Femur (tissue), 1 donor: ENCODE measurements at regions not wholly inside any gene's neighbourhood (a gene's known extent, or its start where the extent isn't known, plus 50 kb on each side); places are given as distances from the start of the nearest gene placed in this dataset.

Source experiments
- DNase-seq: peaks from one replicate; pipeline ENCODE4 v3.0.0-alpha.2; 2017

DNA sequence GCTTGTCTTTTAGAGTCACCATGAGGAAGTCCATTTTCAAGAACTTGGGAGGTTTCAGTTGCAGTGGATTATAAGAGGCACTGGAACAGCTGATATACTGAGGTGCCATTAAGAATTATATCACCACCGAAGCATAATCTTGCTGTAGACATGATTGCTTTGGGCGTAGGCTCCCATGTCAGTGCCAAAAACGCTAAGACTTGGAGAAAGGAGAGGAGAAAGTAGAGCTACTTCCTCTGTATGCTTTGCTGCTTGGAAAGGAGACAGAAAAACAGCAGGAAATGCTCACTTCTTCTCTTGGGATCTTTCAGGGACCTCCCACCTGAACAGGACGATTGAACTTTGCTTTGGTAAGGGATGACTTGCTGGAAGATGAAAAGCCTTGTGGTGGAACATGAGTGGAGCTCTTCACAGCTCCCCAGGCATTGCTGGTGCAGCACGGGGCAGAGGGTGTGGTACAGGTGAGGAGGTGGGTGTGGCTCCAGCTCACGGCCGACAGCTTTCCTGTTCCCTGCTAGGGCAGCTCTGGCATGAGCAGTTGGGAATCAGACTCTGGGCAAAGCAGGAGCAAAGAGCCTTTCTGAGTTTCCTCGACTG, 190.4 kb upstream of the JAG1 start:
- DNase-seq = peak; percentile 56

DNA sequence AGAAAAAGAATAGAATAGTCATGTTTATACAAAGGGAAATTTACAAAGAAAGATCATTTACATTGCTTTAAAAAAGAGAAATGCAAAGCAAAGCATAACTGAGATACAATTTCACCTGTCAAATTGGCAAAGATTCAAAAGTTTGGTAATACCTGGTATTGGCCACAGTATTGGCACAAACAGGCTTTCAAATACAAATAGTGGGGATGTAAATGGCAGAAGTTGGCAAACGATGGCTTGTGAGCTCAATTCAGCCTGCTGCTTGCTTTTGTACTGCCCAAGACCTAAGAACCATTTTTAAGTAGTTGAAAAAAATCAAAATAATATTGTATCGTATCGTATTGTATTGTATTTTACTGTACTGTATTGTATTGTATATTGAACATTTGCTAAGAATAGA, 194.5 kb upstream of the JAG1 start:
- no peak for DNase-seq

DNA sequence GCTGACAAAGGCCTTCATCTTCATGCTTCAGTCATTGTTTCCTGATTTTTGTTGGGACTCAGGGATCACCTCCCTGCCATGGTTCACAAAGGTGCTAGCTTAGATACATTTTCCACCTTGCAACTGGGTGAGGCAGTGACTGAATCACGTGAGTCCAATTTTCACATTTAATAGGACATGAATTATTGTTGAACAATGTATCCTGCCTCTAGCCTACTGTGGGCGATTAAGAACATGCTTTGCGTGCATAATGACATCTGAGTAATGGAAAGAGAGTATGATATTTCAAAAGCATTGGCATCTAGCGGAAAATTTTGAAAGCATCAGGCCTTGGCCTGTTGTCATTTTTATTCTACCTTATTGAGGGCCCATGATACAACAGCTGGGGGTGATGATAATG, 199.2 kb upstream of the JAG1 start:
- no peak for DNase-seq

DNA sequence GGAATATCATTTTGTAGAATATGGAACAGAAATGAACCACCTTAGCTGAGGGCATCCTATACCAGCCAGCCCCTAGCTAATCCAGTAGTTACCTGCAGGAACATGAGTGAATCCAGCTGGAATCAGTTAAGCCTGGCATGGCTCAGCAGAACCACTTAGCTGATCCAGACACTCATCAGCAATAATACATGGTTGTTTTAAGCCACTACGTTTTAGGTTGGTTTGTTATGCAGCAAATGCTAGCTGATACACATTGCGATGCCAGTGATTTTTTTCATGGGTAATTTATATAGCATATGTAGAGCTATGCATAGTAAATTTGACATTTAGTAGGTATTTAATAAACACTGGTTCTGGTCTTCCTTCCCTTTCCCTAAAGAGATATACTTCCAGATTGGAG, 201.9 kb upstream of the JAG1 start:
- no peak for DNase-seq

DNA sequence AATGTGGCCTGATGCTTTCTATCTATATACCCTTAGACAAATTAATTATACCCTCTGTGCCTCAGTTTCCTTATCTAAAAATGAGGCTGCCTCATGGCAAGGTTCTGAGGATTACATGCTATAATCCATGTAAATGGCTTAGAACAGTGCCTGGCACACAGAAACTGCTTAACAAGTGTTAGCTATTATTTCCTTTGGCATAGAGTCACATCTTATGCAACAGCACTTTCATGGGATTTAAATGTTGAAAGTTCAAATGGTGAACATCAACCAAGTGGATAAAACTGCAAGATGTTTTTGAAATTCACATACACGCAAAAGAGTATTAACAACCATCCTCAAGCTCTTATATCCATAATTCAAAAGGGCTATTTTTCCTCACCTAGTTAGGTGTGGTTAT, 202.8 kb upstream of the JAG1 start:
- no peak for DNase-seq

DNA sequence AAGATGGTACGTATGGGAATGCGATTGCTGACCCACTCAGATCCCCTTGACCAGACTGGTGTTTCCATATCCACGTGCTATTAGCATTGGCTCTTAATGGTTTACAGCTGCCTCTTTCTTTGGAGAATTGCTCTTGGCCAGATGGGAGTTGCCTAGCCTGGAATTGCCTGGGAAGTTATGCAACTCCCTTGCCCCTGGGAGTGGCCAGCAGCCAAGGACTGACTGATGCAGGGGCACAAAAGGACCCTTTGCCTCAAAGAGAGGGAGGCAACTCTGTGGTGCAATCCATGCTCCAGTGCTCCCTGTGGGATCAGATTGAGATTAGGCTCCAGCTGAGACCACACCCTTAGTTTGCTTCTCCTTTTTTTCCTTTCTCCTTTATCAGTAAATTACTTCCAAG, 203.5 kb upstream of the JAG1 start:
- DNase-seq = no peak

DNA sequence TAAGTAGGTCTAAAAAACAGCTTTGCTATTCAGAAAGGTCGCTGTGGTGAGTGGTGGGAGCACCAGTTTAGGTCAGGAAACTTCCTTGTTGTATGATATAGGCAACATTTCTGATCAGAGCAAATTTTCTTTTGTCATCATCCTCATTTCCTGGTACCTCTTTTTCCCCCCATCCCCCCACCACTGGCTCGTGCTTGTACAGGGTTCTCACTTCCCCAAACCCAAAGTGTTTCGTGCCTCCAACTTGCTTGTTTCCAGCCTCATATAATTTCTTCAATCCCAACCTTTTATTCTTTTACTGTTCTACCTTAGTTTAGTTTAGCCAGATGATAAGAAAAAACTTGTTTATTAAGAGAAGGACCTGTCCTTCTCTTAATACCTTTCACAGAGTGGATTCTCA, 209.4 kb upstream of the JAG1 start:
- no peak for DNase-seq

DNA sequence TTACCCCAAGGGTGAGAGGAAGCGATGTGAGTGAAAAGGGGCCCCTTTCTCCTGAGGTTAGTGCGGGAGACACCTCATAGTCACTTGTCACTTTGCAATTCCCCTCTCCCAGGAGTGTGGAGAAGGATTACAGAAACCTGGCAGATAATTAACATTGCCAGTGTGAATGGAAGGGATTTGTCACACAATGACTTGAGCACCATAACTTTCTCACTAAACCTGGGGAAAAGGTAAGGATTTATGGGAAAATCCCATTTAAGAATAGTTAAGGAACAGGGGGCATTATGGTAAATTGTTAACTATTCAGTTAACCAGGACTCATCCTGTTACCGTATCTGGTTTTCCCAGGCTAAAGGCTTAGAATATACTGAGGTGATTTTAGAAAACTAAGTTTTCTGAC, 219.5 kb upstream of the JAG1 start:
- no peak for DNase-seq

DNA sequence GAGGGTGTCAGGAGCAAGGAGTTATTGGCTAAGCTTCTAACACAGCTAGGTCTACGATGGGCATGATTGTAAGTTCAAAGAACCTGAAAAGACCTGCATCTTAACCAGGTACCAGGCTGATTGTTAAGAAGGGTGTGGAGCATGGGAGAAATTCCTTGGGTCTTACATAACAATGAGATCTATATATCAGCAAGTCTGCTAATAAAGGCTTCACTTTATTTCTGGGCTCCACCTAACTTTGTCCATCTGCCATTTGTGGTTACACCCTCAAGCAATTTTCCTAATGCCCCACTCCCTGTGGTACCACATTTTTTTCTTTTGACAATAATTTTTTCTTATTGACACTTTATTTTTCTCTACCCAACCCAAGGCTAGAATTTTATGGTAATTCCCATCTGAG, 223.5 kb upstream of the JAG1 start:
- DNase-seq = no peak

DNA sequence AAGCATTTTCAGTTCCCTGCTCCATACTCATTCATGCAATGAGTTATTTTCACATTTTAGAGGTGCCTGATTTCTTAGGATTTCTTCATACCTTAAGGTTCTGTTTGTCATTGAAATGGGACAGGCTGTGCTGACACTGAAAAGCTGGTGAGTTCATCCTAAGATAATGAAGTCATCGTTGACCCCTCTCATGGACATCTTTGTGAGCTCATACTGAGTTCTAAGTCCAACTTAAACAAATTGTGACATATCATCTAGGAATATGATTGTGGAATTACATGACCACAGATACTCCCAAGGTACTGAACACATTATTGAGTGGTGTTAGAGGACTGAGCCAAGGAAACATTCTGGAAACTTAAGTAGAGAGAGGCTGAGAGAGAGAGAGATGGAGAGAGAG, 224.8 kb upstream of the JAG1 start:
- no peak for DNase-seq

DNA sequence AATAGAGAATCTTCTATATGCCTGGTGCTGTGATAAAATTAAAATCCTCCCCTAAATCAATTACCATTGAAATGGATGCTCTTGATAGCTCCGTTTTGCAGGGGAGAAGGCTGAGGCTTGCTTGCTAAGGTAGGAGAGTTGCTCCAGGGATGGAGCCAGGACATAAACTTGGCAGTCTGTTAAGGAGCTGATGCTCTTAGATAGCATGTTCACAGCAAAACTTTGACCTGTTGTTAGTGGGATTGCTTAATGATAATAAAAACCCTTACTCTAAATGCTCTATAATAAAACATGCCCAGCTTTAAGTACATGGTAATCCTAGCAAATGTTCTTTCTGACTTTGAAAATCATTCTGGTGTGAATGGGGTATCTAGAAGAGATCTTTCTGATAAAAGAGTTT, 228.4 kb upstream of the JAG1 start:
- DNase-seq = no peak

DNA sequence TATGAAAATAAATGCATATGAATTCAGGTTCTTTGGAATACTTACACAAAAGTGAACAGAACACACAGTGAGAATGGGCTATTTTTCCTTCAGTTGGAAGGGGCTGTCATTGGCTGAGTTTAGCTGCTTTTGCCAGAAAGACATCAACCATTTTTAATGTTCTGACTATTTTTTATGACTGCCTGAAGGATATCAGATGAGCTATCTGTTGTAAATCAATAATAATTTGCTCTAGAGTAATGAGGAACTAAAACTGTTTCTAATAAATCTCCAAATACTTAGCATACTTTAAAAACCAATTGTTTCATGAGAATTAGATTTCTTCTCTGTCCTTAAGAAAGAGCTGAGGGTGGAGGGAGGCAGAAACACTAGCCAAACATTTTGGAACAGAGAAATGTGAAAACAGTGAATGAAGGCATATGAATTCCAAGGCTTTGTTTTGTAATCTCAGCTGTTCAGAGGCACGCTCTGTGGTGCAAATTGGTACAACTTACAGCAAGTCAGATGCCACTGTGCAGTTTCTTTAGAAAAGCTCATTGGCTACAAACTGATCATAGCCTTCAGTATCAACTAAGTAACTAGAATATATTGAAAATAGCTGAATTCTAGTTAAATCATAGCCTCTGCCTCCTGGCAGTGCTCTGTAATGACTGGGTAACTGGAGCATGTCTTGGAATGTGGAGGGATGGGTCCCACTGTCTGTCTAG, 228.9 kb upstream of the JAG1 start:
- peak; percentile 31 for DNase-seq

DNA sequence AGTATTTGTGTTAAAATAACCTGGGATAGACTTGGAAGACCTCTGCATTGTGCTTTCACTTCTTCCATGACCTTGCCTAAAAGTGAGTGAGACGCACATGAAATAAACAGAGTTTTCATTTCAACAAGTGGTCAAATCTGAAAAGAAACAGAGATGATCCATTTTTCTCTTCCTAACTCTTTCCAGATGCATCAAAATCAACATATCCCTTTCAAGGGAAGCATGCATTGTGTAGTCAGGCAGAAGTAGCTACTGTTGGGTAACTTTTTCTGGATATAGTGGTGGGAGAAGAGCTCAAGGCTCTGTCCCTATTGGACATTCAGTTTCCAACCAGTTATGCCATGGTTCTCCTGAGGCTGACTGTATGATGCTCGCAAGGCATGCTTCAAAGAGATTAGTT, 233.0 kb upstream of the JAG1 start:
- no peak for DNase-seq

DNA sequence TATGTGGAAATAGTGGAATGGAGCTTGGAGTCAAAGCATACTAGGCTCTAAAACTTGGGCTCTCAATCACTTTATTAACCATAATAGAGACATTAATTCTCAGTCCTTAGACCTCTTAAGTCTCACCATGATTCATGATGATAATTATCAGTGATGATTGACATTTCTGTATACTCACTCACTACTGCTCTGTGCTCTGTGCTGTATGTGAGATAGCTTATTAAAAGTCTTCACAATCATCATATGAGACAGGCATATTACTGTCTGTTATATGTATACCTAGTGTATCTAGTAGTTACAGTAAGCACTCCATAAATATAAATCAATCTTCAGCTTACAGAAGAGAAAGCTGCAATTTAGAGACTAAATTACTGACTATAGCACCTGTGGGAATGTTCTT, 236.0 kb upstream of the JAG1 start:
- DNase-seq = no peak

DNA sequence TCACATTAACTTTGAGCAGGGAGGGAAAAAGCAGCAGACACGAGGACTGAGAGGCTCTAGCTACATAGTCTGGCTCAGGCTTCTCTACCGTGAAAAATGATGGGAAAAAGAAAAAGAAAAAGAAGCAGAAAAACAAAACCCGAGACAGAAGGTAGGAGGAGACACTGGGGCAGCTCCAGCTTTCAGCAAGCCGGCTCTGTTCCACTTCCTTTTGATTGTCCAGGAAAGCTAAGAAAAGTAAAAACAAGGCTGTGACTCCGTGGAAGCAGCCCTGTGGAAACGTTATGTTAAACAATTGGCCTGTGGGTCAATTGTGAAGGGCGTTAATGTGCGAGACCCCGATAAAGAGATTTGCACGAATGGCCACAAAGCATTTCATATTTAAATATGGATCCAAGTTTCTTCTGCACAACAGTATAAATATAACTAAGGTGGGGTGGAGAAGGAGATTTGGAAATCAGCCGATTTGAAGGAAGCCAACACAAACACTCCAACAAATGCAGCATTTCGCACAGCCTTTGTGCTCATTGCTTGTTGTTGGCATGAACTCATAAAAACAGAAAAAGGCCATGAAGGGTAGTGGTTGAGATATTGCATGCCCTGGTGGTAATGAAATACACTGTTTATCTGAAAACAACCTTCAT, 236.9 kb upstream of the JAG1 start:
- no peak for DNase-seq

DNA sequence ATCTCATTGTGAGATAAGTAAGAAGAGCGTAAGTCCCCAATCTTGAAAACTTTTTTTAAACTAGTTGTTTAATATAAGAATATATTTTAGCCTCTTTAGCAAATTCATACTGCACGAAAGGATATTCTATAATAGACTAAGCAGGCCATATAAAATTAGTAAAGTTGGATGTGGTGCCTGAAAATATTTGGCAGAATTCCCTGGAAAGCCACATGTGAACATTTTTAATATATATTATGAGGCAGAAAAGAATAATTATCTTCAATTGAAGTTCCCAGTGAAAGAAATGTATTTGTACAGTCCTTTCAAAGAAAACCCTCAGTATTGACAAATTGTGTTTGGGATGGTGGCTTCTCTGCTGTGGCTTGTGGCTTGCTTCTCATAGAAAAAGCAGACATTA, 237.5 kb upstream of the JAG1 start:
- DNase-seq = no peak

DNA sequence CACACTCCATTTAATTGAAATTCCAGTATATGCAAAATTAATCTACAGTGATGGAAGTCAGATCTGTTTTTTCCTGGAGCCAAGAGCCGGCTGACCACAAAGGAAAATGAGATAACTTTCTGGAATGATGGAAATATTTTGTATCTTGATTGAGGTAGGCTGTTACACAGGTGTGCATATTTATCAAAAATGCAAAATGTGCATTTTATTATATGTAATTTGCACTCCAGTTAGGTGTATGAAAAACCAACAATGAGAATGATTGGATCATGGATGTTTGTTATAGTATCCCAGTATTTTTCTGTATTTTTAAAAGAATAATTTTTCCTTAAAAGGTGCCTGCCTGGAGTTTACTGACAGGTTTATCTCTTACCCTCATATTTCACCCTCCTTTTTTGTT, 242.0 kb upstream of the JAG1 start:
- DNase-seq = no peak

DNA sequence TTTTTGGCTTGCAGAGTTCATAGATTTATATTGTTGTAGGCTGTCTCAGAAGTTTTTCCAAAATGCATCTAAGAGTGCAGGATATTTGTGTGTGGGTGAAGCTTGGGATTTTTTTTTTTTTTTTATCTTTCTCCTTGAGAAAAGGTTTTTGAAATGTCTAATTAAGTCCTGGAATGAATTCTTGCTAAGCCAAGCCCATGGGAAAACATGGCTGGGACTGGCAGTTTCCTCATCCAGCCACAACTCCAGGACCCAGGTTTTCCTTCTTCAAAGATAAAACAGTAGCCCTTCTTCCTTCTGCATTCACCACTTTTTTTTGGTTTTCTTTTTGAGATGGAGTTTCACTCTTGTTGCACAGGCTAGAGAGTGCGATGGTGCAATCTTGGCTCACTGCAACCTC, 242.5 kb upstream of the JAG1 start:
- no peak for DNase-seq

DNA sequence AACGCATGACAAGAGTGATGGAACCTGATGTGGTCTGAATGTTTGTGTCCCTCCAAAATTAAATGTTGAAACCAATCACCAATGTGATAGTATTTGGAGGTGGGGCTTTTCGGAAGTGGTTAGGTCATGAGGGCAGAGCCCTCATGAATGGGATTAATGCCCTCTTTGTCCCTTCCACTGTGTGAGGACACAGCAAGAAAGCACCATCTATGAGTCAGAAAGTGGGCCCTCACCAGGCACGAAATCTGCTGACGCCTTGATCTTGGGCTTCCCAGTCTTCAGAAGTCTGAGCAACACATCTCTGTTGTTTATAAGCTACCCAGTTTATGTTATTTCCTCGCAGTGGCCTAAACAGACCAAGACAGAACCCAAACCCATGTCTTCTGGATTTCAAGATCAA, 244.0 kb upstream of the JAG1 start:
- DNase-seq = no peak

DNA sequence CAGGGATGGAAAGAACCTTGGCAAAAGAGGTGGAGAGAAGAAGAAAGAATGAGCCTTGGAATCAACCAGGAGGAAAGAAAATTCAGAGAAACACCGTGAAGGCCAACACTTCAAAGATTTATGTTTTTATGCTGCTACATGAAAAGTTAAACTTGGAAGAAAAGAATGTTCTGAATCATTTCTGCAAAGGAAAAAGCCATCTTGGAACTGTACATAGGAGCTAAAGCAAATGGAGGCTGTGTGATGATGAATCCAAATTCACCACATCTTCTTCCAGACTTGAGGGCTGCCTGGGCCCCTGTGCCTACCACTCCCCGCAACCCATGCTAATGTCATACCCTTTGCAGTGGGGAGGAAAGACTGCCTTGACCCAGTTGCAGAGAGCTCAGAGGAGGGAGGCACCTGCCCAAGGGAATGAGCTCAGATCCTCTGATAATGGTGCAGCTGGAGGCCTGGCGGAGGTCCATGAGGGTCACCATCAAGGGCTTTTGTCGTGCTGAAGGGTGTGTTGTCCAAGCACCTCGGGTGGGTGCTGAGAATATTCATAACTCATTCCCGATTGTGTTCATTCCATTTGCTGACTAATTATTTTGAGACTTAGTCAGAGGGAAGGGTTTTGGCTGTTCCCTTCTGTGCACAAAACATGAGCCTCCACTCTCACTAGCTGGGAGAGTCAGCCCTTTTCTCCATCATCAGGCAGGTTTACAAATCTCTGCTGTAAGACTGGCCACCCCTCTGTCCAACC, 245.8 kb upstream of the JAG1 start:
- DNase-seq = no peak

DNA sequence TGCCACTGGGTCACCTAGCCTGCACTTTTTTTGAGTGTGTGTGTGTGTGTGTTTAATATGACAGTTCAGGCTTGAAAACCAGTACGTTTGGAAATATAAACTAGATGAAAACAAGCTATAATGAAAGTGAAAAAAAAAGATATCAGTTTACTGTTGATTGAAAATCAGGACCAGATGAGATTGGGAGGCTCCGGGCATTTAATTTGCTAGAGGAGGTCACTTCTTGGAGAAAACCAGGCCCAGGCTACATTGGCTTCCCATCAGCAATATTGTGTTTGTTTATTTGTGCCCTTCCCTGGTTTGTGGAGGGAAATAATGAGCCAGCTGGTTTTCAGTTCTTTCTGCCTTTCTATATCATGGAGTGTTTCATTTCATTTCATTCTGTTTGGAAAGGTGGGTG, 246.6 kb upstream of the JAG1 start:
- no peak for DNase-seq

DNA sequence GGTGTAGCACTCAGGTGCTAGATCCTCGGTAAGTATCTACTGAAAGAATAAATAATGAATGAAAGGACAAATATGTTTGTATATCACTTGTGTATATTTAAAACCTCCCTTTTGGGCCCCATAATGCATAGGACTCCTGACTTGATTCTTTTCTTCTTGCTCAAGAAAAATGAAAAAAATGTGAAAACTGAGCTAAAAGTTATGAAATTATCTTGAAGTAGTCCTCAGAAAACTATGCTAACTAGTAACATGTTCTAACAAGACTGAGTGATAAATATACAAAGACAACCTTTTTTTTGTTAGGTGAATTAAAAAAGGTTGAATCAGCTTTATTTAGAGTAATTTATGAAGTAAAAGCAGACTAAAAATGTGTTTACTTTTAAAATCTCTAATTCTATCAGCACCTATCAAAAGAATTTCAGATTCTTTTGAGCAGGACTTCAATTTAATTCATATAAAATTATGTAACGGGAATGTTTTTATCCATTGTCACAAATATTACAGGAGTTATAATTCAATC, 247.8 kb upstream of the JAG1 start:
- DNase-seq = no peak

DNA sequence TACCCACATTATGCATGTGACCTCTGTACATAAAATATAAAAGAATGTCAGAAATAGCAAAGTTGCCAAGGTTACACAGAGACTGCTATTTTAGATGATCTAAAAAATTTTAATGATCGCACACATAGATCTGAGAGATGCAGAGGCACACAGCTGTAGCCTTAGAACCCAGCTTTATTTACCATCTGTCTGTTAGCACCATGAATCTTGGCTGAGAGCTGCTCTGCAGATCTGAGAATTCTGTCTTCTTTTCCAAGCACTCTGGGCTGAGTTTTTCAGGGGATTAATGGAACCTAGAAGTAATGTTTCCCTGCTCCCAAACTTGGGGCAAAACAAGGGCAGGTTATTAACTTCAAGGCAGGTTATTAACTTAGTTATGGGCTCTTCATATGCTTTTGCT, 248.7 kb upstream of the JAG1 start:
- no peak for DNase-seq

DNA sequence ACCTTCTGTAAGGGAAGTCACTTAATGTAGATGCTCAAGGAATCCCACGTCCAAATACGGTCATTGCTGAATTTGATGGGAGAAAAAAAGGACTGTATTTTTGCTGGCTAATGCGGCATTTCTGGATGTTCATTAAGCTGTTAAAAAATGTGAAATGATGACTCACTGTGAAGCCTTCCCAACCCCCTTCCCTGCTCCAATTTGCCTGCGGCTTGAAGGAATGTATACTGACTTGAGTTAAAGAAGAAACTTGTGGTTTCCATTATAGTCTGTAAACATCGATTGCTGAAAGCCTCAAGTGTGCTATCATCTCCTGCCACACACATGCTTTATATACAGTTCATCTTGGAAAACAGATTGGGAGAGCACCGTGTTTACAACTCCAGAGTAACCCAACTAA, 249.1 kb upstream of the JAG1 start:
- peak; percentile 73 for DNase-seq
